ENCODE measurements at regions not wholly inside any gene's neighbourhood (a gene's known extent, or its start where the extent isn't known, plus 50 kb on each side); places are given as distances from the start of the nearest gene placed in this dataset.

GRCh38 chr11:15526859-15527450 is 412.2 kb downstream of the INSC start:
- TF ChIP-seq POLR2AphosphoS5 (IDR thresholded peaks at IDR 0.05) (no peak), CTCF (IDR thresholded peaks at IDR 0.05) (no peak), EP300 (IDR thresholded peaks at IDR 0.05) (no peak), POLR2A (IDR thresholded peaks at IDR 0.05) (no peak)
